Kidney epithelial cell (primary cell): ENCODE measurements at regions not wholly inside any gene's neighbourhood (a gene's known extent, or its start where the extent isn't known, plus 50 kb on each side); places are given as distances from the start of the nearest gene placed in this dataset.

Experiments
- DNase-seq: peaks from one replicate; pipeline ENCODE4 v3.0.0-alpha.2; 2010; ENCODE audit warnings: low read depth
- H3K27me3 ChIP-seq: 2 replicates; pipeline ENCODE4 v1.6.0; 2011; ENCODE audit warnings: low read length; ENCODE audit not compliant: control insufficient read depth, insufficient read depth
- H3K36me3 ChIP-seq: 2 replicates; pipeline ENCODE4 v1.5.1; 2011; ENCODE audit warnings: low read length; ENCODE audit not compliant: control insufficient read depth, insufficient read depth
- H3K4me3 ChIP-seq: 2 replicates; pipeline ENCODE4 v1.5.1; 2011; ENCODE audit warnings: low read depth, mild to moderate bottlenecking, control low read depth, low read length
- TF ChIP-seq, protein P1 (sequence below): IDR thresholded peaks from 2 replicates; pipeline ENCODE4 v1.5.1; 2011; ENCODE audit warnings: mild to moderate bottlenecking, moderate library complexity, low read length, control low read depth, inconsistent platforms; ENCODE audit not compliant: insufficient read depth, poor library complexity, severe bottlenecking

- Histone ChIP-seq H3K27me3 (no peaks in the 10 kb centered on the region), H3K36me3 (no peaks in the 10 kb centered on the region), H3K4me3 (no peak overlapping the region)
- TF ChIP-seq, protein P1, sequence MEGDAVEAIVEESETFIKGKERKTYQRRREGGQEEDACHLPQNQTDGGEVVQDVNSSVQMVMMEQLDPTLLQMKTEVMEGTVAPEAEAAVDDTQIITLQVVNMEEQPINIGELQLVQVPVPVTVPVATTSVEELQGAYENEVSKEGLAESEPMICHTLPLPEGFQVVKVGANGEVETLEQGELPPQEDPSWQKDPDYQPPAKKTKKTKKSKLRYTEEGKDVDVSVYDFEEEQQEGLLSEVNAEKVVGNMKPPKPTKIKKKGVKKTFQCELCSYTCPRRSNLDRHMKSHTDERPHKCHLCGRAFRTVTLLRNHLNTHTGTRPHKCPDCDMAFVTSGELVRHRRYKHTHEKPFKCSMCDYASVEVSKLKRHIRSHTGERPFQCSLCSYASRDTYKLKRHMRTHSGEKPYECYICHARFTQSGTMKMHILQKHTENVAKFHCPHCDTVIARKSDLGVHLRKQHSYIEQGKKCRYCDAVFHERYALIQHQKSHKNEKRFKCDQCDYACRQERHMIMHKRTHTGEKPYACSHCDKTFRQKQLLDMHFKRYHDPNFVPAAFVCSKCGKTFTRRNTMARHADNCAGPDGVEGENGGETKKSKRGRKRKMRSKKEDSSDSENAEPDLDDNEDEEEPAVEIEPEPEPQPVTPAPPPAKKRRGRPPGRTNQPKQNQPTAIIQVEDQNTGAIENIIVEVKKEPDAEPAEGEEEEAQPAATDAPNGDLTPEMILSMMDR, result no peak
- no peak for DNase-seq
These were observed 70.0 kb upstream of the RPRM start for GRCh38 chr2:153548536-153548935.

GRCh38 chr2:153551698-153552097 is 73.1 kb upstream of the RPRM start:
- no peak for DNase-seq
- TF ChIP-seq, protein P1, result no peak

GRCh38 chr2:153557211-153557610 is 78.6 kb upstream of the RPRM start:
- DNase-seq, result no peak
- H3K36me3 ChIP-seq, result no peaks in the 10 kb centered on the region
- TF ChIP-seq, protein P1, result no peak
- no peaks in the 10 kb centered on the region for H3K27me3 ChIP-seq
- no peak overlapping the region for H3K4me3 ChIP-seq

More at GRCh38 chr2:153551698-153552097, 73.1 kb upstream of the RPRM start:
- H3K4me3 ChIP-seq, result no peak overlapping the region
- no peaks in the 10 kb centered on the region for H3K36me3 ChIP-seq
- H3K27me3 ChIP-seq, result no peaks in the 10 kb centered on the region

- H3K4me3 ChIP-seq, result no peak overlapping the region
- H3K36me3 ChIP-seq, result no peaks in the 10 kb centered on the region
- no peaks in the 10 kb centered on the region for H3K27me3 ChIP-seq
- DNase-seq, result no peak
- TF ChIP-seq, protein P1, result no peak
These were observed 79.2 kb upstream of the RPRM start for GRCh38 chr2:153557714-153558113.

- Histone ChIP-seq H3K36me3 (no peaks in the 10 kb centered on the region), H3K4me3 (no peak overlapping the region), H3K27me3 (no peaks in the 10 kb centered on the region)
- DNase-seq, result no peak
- TF ChIP-seq, protein P1, result no peak
These were observed 79.7 kb upstream of the RPRM start for GRCh38 chr2:153558247-153558646.

- no peak for DNase-seq
- Histone ChIP-seq H3K4me3 (no peak overlapping the region), H3K27me3 (no peaks in the 10 kb centered on the region), H3K36me3 (no peaks in the 10 kb centered on the region)
- TF ChIP-seq, protein P1, result no peak
These were observed 88.8 kb upstream of the RPRM start for GRCh38 chr2:153567367-153567766.
